Natural killer cell (primary cell): ENCODE measurements at regions not wholly inside any gene's neighbourhood (a gene's known extent, or its start where the extent isn't known, plus 50 kb on each side); places are given as distances from the start of the nearest gene placed in this dataset.

Experiments used
- ATAC-seq, 3 donors: fragments of 150-1000 bp in 2 of 3; fragments of 200-7000 bp in 1 of 3; cut with Tn5 transposase; 1 replicate in 1 of 3; 2 replicates in 2 of 3; pipeline ENCODE4 v1.10.0; 2021; ENCODE audit warnings: mild to moderate bottlenecking in 2 of 3, moderate library complexity in 2 of 3
- DNase-seq, 2 donors: peaks; one replicate each; pipeline versions ENCODE4 v3.0.0 to v3.0.0-alpha.2; 2013 to 2021; ENCODE audit warnings: mixed read lengths in 1 of 2
- H3K27ac ChIP-seq: one replicate; pipeline ENCODE4 v1.5.1; 2013; ENCODE audit warnings: mild to moderate bottlenecking, low read length
- H3K27me3 ChIP-seq: one replicate; pipeline ENCODE4 v1.6.1; 2013; ENCODE audit warnings: low read length; ENCODE audit not compliant: control insufficient read depth, insufficient read depth
- H3K36me3 ChIP-seq: one replicate; pipeline ENCODE4 v1.6.1; 2013; ENCODE audit warnings: low read length; ENCODE audit not compliant: control insufficient read depth, insufficient read depth
- H3K4me1 ChIP-seq: one replicate; pipeline ENCODE4 v1.6.1; 2013; ENCODE audit warnings: low read length; ENCODE audit not compliant: control insufficient read depth, insufficient read depth
- H3K4me3 ChIP-seq: one replicate; pipeline ENCODE4 v1.5.1; 2013; ENCODE audit warnings: low read length
- H3K9me3 ChIP-seq: one replicate; pipeline ENCODE4 v1.6.1; 2013; ENCODE audit warnings: low read length; ENCODE audit not compliant: control insufficient read depth, insufficient read depth
- H3K27ac Mint-ChIP-seq, 2 donors: one replicate each; pipeline ENCODE4 v1.8.0; 2022; ENCODE audit warnings: mild to moderate bottlenecking in 2 of 2, mixed read lengths in 2 of 2, moderate library complexity in 1 of 2
- H3K27me3 Mint-ChIP-seq, 2 donors: one replicate each; pipeline ENCODE4 v1.8.0; 2022; ENCODE audit warnings: low read depth in 2 of 2, mixed read lengths in 2 of 2
- H3K36me3 Mint-ChIP-seq: one replicate; pipeline ENCODE4 v1.8.0; 2022; ENCODE audit warnings: mixed read lengths
- H3K4me1 Mint-ChIP-seq, 2 donors: one replicate each; pipeline ENCODE4 v1.8.0; 2022; ENCODE audit warnings: mixed read lengths in 2 of 2
- H3K4me3 Mint-ChIP-seq: one replicate; pipeline ENCODE4 v1.8.0; 2022; ENCODE audit warnings: mild to moderate bottlenecking, moderate library complexity, mixed read lengths
- H3K9me3 Mint-ChIP-seq, 2 donors: one replicate each; pipeline ENCODE4 v1.8.0; 2022; ENCODE audit warnings: mixed read lengths in 2 of 2
- CTCF ChIP-seq: fragments of 200-600 bp; IDR thresholded peaks from one replicate; pipeline ENCODE4 v1.8.0; 2022; ENCODE audit warnings: antibody characterized with exemption
- WGBS: methylation state at CpG from one replicate; pipeline ENCODE4 v1.1.7; 2013; ENCODE audit warnings: missing lambda C conversion rate; ENCODE audit not compliant: insufficient coverage; 5-methylcytosine and 5-hydroxymethylcytosine counted together
- intact Hi-C: fragments of 100-400 bp; cut with micrococcal nuclease; formaldehyde crosslinking; loops from one replicate; pipeline ENCODE4 v1.14.2; 2022

- Histone ChIP-seq H3K36me3 (no peaks in the 10 kb centered on the region), H3K27me3 (no peaks in the 10 kb centered on the region), H3K4me1 (no peaks in the 10 kb centered on the region), H3K9me3 (no peaks in the 10 kb centered on the region), H3K4me3 (no peak overlapping the region), H3K27ac (no peak overlapping the region)
- no peak for TF ChIP-seq CTCF
- no peak for DNase-seq
- intact Hi-C loops, result no loop called here
- no peaks in the 10 kb centered on the region for H3K4me1 Mint-ChIP-seq
- H3K9me3 Mint-ChIP-seq, result no peaks in the 10 kb centered on the region
- ATAC-seq, result no peak
- H3K27me3 Mint-ChIP-seq, result peaks cover 0 to 15% of the 10 kb centered on the region in 2 donors
- no peak overlapping the region for H3K4me3 Mint-ChIP-seq
- WGBS, result 85% methylated on average over 2 of the region's 2 CpGs
- H3K27ac Mint-ChIP-seq, result no peak overlapping the region
- H3K36me3 Mint-ChIP-seq, result no peaks in the 10 kb centered on the region
These were observed 413.8 kb downstream of the FAT4 start for GRCh38 chr4:125728568-125728967.

GRCh38 chr4:125729171-125729570 lies 414.4 kb downstream of the FAT4 start:
- TF ChIP-seq CTCF, result no peak
- intact Hi-C loops, result no loop called here
- Mint-ChIP-seq H3K36me3 (no peaks in the 10 kb centered on the region), H3K27me3 (peaks cover 0 to 15% of the 10 kb centered on the region in 2 donors), H3K27ac (no peak overlapping the region), H3K4me1 (no peaks in the 10 kb centered on the region), H3K9me3 (no peaks in the 10 kb centered on the region), H3K4me3 (no peak overlapping the region)
- Histone ChIP-seq H3K9me3 (no peaks in the 10 kb centered on the region), H3K36me3 (no peaks in the 10 kb centered on the region), H3K27me3 (no peaks in the 10 kb centered on the region), H3K4me3 (no peak overlapping the region), H3K27ac (no peak overlapping the region), H3K4me1 (no peaks in the 10 kb centered on the region)
- ATAC-seq (no peak), DNase-seq (no peak)

GRCh38 chr4:125732632-125733031 lies 417.9 kb downstream of the FAT4 start:
- ATAC-seq (no peak), DNase-seq (no peak)
- H3K4me1 ChIP-seq, result no peaks in the 10 kb centered on the region
- Mint-ChIP-seq H3K27me3 (peaks cover 0 to 14% of the 10 kb centered on the region in 2 donors), H3K36me3 (no peaks in the 10 kb centered on the region), H3K4me1 (no peaks in the 10 kb centered on the region), H3K4me3 (no peak overlapping the region), H3K27ac (no peak overlapping the region), H3K9me3 (no peaks in the 10 kb centered on the region)
- TF ChIP-seq CTCF, result no peak
- no peaks in the 10 kb centered on the region for H3K36me3 ChIP-seq
- H3K27ac ChIP-seq, result no peak overlapping the region
- H3K27me3 ChIP-seq, result no peaks in the 10 kb centered on the region
- H3K4me3 ChIP-seq, result no peak overlapping the region
- intact Hi-C loops, result no loop called here
- no peaks in the 10 kb centered on the region for H3K9me3 ChIP-seq
- 81% methylated on average over 1 of the region's 1 CpG for WGBS

GRCh38 chr4:125734504-125734903 lies 419.7 kb downstream of the FAT4 start:
- Mint-ChIP-seq H3K27ac (no peak overlapping the region), H3K27me3 (peaks cover 0 to 15% of the 10 kb centered on the region in 2 donors), H3K4me3 (no peak overlapping the region), H3K9me3 (no peaks in the 10 kb centered on the region), H3K4me1 (no peaks in the 10 kb centered on the region), H3K36me3 (no peaks in the 10 kb centered on the region)
- H3K4me3 ChIP-seq, result no peak overlapping the region
- WGBS, result 81% methylated on average over 4 of the region's 5 CpGs
- H3K27ac ChIP-seq, result no peak overlapping the region
- no peaks in the 10 kb centered on the region for H3K4me1 ChIP-seq
- TF ChIP-seq CTCF, result no peak
- no peaks in the 10 kb centered on the region for H3K27me3 ChIP-seq
- H3K9me3 ChIP-seq, result no peaks in the 10 kb centered on the region
- no peak for DNase-seq
- ATAC-seq, result no peak
- intact Hi-C loops, result no loop called here
- H3K36me3 ChIP-seq, result no peaks in the 10 kb centered on the region
